Epithelial cell of proximal tubule (primary cell): ENCODE measurements at regions not wholly inside any gene's neighbourhood (a gene's known extent, or its start where the extent isn't known, plus 50 kb on each side); places are given as distances from the start of the nearest gene placed in this dataset.

Source experiments
- DNase-seq: peaks from one replicate; pipeline ENCODE4 v3.0.0-alpha.2; 2011; ENCODE audit warnings: low read depth
- H3K4me3 ChIP-seq: 2 replicates; pipeline ENCODE4 v1.5.1; 2011; ENCODE audit warnings: low read depth, mild to moderate bottlenecking, low read length
- TF ChIP-seq, protein P1 (sequence below): conservative IDR thresholded peaks from 2 replicates; pipeline ENCODE4 v1.5.1; 2012; ENCODE audit warnings: low read depth, mild to moderate bottlenecking, low read length

- H3K4me3 ChIP-seq: no peak overlapping the region
- DNase-seq: no peak
- TF ChIP-seq, protein P1, sequence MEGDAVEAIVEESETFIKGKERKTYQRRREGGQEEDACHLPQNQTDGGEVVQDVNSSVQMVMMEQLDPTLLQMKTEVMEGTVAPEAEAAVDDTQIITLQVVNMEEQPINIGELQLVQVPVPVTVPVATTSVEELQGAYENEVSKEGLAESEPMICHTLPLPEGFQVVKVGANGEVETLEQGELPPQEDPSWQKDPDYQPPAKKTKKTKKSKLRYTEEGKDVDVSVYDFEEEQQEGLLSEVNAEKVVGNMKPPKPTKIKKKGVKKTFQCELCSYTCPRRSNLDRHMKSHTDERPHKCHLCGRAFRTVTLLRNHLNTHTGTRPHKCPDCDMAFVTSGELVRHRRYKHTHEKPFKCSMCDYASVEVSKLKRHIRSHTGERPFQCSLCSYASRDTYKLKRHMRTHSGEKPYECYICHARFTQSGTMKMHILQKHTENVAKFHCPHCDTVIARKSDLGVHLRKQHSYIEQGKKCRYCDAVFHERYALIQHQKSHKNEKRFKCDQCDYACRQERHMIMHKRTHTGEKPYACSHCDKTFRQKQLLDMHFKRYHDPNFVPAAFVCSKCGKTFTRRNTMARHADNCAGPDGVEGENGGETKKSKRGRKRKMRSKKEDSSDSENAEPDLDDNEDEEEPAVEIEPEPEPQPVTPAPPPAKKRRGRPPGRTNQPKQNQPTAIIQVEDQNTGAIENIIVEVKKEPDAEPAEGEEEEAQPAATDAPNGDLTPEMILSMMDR: no peak
Measured at GRCh38 chr5:87944553-87945285, 323.9 kb downstream of the TMEM161B start.

DNA sequence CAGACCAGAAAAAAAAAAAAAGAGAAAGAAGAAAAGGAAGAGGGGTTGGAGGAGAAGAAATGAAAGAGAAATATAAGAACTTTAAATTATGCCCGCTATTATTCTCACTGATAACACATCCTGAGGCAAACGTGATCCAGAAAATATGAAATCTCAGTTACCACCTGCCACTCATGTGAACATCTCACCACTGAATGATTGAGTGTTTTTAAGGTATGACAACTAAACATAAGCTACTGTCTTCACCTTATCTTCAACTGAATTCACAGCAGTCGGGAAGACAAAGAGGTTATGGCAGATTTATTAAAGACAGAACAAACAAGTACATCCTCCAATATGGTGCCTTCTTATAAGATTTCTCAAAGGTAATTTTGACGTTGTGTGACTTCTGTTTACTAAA, 327.9 kb downstream of the TMEM161B start:
- TF ChIP-seq, protein P1: no peak
- no peak for DNase-seq
- H3K4me3 ChIP-seq: no peak overlapping the region

DNA sequence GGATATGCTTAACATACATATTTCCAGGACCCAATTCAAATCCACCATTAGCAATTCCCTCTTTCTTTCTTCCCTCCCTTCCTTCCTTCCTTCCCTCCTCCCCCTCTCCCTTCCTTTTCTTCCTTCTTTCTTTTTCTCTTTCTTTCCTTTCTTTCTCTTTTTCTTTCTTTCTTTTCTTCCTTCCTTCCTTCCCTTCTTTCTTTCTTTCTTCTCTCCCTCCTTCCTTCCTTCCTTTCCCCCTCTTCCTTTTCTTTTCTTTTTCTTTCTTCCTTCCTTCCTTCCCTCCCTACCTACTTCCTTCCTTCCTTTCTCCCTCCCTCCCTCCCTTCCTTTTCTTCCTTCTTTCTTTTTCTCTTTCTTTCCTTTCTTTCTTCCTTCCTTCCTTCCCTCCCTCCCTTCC, 332.0 kb downstream of the TMEM161B start:
- TF ChIP-seq, protein P1: no peak
- no peak for DNase-seq
- no peak overlapping the region for H3K4me3 ChIP-seq

DNA sequence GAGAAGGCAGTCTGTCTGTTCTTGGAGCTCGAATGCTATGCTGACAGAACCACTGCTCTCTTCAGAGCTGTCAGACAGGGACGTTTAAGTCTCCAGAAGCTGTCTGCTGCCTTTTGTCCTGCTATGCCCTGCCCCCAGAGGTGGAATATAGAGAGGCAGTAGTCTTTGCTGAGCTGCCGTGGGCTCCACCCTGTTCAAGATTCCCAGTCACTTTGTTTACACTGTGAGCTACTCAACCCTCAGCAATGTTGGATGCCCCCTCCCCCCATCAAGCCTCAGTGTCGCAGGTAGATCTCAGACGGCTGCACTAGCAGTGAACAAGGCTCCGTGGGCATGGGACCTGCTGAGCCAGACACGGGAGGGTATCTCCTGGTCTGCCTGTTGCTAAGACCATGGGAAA, 344.2 kb downstream of the TMEM161B start:
- no peak for DNase-seq
- TF ChIP-seq, protein P1: no peak
- H3K4me3 ChIP-seq: no peak overlapping the region

- TF ChIP-seq, protein P1: no peak
- no peak overlapping the region for H3K4me3 ChIP-seq
- no peak for DNase-seq
Measured at GRCh38 chr5:87916320-87916719, 352.3 kb downstream of the TMEM161B start.

DNA sequence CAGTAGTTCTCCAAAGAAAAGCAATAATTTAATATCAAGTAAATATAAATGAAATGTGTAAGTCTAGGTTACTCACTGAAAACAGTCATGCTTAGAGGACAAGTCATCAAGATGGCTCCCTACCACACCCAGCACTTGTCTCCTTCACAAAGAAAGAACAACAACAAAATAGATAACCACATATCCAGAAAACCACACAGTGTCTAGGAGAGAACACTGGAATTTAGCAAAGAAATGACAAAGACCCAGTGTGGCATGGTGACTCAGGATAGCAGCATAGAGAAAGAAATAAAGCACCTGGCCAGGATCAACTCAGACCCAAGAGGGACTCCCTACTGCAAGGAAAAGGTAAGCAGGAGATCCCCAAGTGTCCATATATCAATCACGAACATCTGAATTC, 356.2 kb downstream of the TMEM161B start:
- TF ChIP-seq, protein P1: no peak
- H3K4me3 ChIP-seq: no peak overlapping the region
- DNase-seq: no peak

DNA sequence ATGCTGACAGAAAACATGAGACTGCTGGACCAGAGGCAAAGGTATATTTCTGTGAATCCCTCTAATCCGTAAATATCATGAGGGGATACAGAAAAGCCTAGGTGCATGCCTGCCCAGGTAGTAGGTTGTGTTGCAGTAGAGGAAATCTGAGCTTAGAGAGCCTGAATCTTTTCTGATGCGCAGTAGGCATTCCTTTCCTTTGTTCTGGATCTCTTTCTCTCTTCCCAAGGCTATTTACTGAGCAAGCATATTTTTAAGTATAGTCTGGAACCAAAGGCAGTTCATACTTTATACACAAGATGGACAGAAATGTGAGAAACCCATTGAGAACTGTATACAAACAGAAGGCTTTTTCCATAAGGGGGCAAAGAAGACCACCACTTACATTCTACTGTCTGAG, 359.3 kb downstream of the TMEM161B start:
- H3K4me3 ChIP-seq: no peak overlapping the region
- TF ChIP-seq, protein P1: no peak
- no peak for DNase-seq
